MM.1S (cell line): ENCODE measurements at regions not wholly inside any gene's neighbourhood (a gene's known extent, or its start where the extent isn't known, plus 50 kb on each side); places are given as distances from the start of the nearest gene placed in this dataset.

Experiments
- EZH2 ChIP-seq: fragments of 300-600 bp; sonication (generic); optimal IDR thresholded peaks from 2 replicates; pipeline ENCODE3; 2017; ENCODE audit warnings: low read depth, mild to moderate bottlenecking, antibody characterized with exemption, low read length, mixed read lengths
- TF ChIP-seq, protein P1 (sequence below): fragments of 300-600 bp; sonication (generic); IDR thresholded peaks from 2 replicates; pipeline ENCODE4 v1.5.1; 2016; ENCODE audit warnings: antibody characterized with exemption, low read length, mixed read lengths

DNA sequence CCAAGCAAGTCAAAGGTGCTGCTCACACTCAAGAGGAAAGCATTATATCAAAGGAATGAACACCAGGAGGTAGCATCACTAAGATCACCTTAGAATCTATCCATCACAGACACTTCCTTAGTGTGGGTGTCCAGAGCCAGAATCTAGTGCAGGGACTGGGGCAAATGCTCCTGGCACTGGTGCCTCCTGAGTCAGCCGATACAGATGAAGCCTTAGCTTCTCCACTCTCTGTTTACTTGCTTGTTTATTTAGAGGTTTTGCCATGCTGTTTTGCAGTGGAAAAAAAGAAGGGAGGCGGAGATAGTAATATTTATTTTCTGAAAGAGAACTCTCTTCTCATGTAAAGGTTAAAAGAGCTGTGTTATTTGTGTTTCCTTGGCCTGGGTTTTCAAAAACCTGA lies 303.1 kb downstream of the WDR11 start:
- TF ChIP-seq, protein P1, sequence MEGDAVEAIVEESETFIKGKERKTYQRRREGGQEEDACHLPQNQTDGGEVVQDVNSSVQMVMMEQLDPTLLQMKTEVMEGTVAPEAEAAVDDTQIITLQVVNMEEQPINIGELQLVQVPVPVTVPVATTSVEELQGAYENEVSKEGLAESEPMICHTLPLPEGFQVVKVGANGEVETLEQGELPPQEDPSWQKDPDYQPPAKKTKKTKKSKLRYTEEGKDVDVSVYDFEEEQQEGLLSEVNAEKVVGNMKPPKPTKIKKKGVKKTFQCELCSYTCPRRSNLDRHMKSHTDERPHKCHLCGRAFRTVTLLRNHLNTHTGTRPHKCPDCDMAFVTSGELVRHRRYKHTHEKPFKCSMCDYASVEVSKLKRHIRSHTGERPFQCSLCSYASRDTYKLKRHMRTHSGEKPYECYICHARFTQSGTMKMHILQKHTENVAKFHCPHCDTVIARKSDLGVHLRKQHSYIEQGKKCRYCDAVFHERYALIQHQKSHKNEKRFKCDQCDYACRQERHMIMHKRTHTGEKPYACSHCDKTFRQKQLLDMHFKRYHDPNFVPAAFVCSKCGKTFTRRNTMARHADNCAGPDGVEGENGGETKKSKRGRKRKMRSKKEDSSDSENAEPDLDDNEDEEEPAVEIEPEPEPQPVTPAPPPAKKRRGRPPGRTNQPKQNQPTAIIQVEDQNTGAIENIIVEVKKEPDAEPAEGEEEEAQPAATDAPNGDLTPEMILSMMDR, result no peak
- no peak for TF ChIP-seq EZH2
